Stimulated activated naive B cell treated with anti-CD40 and anti-IgM and Interleukin-4, amounts not matched to agents 10 μg/mL and 1 μg/mL and 100 μg/mL, for 72 hours (primary cell): ENCODE measurements at regions not wholly inside any gene's neighbourhood (a gene's known extent, or its start where the extent isn't known, plus 50 kb on each side); places are given as distances from the start of the nearest gene placed in this dataset.

Source experiments
- ATAC-seq, 2 donors: fragments of 150-1000 bp; cut with Tn5 transposase; replicated peaks; 2 replicates each; pipeline ENCODE4 v1.10.0; 2021; ENCODE audit warnings: moderate library complexity in 1 of 2
- DNase-seq: peaks from one replicate; pipeline ENCODE4 v3.0.0; 2021
- H3K27ac Mint-ChIP-seq: one replicate; pipeline ENCODE4 v1.8.0; 2022; ENCODE audit warnings: mild to moderate bottlenecking, mixed read lengths
- H3K27me3 Mint-ChIP-seq, 2 donors: one replicate each; pipeline ENCODE4 v1.8.0; 2022; ENCODE audit warnings: mixed read lengths in 2 of 2
- H3K36me3 Mint-ChIP-seq, 2 donors: one replicate each; pipeline ENCODE4 v1.8.0; 2022; ENCODE audit warnings: mixed read lengths in 2 of 2, mild to moderate bottlenecking in 1 of 2
- H3K4me1 Mint-ChIP-seq, 2 donors: one replicate each; pipeline ENCODE4 v1.8.0; 2022; ENCODE audit warnings: mixed read lengths in 2 of 2, mild to moderate bottlenecking in 1 of 2
- H3K4me3 Mint-ChIP-seq, 2 donors: one replicate each; pipeline ENCODE4 v1.8.0; 2022; ENCODE audit warnings: mild to moderate bottlenecking in 2 of 2, mixed read lengths in 2 of 2, moderate library complexity in 1 of 2
- H3K9me3 Mint-ChIP-seq, 2 donors: one replicate each; pipeline ENCODE4 v1.8.0; 2022; ENCODE audit warnings: mixed read lengths in 2 of 2, mild to moderate bottlenecking in 1 of 2

DNA sequence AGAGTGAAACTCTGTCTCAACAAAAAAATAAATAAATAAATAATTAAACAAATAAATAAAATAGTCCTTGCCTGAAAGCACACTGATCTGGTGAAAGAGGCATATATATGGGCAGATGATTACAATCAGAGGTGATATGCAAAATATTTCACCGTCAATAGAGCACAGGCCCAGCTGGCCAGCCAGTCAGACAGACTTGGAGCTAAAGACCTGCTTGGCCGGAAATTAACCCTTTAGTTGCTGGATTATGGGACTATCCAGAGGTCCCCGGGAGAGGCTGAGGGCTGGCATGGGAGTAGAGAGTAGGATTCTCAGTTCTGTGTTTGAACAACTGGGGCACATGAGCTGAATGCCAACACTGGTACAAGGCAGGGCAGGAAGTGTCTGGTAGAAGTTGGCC lies 59.1 kb upstream of the CTNNB1 start:
- no peaks in the 10 kb centered on the region for H3K9me3 Mint-ChIP-seq
- DNase-seq (no peak), ATAC-seq (no peak)
- H3K4me3 Mint-ChIP-seq: no peak overlapping the region
- H3K36me3 Mint-ChIP-seq: no peaks in the 10 kb centered on the region
- peaks cover 4% of the 10 kb centered on the region in 2 donors for H3K27me3 Mint-ChIP-seq
- H3K27ac Mint-ChIP-seq: no peak overlapping the region
- peaks cover 10 to 13% of the 10 kb centered on the region in 2 donors for H3K4me1 Mint-ChIP-seq

DNA sequence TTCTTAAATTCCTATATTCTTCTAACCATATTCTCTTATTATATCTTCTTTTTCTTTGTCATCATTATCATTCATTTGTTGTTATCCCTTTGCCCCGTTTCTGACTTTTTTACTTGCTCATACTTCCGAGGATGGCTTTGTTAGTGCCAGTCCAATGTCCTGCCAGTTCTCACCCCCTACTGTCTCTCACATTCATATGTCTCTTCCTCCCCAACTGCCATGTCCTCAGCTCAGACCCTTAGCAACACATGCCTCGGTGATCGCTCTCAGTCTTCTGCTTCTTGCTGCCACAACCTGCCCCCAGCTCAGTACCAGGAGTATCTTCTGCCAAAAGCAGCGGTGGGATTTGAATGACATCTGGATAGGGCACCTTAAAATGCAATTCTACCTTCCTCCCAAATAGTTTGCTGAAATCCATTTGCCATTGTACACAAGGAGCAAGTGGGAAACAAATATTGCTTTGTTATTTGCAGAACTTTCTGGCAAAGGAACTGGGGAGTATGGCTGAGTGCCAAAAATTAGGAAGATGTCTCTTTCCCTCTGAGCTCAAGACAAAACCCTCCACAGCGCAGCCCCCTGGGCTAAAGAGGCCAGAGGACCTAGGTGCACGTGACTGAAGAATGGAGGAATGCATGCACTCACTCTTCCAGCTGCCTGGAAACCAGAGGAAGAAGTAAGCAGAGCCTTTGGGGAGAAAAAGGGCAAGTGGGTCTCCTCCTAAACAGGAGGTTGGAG lies 57.7 kb upstream of the CTNNB1 start:
- peaks cover 4% of the 10 kb centered on the region in 2 donors for H3K27me3 Mint-ChIP-seq
- no peak for ATAC-seq
- DNase-seq: no peak
- H3K4me3 Mint-ChIP-seq: no peak overlapping the region
- H3K36me3 Mint-ChIP-seq: peaks cover under 1 to 1% of the 10 kb centered on the region in 2 donors
- no peak overlapping the region for H3K27ac Mint-ChIP-seq
- peaks cover 7 to 13% of the 10 kb centered on the region in 2 donors for H3K4me1 Mint-ChIP-seq
- peaks cover 6 to 9% of the 10 kb centered on the region in 2 donors for H3K9me3 Mint-ChIP-seq

DNA sequence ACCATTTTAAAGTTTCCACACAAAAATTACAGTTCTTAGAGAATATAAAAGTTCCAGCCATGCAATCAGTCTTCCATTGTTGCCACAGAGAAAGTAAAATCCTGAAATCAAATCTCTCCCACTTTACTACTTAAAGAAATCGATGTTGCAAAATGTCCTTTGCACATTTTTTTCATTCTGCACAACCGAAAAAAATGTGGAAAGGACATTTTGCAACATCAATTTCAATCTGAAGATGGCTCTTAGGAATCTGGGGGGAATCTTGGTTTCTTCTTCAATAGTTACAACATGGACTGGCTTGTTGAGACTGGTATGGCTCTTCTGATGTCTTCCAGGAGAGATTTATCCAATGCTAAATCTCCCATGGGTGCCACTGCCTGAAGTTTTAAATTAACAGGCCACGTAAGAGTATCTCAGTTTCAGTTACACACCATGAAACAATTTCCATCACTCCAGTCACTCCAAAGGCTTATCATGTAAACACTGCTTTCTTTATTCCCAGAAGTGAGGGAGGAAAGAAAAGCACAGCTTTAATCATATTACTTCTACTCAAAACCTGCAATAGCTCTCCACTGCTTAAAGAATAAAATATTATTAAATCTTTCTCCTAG lies 55.8 kb upstream of the CTNNB1 start:
- H3K27me3 Mint-ChIP-seq: peaks cover 4% of the 10 kb centered on the region in 2 donors
- ATAC-seq (no peak), DNase-seq (no peak)
- no peak overlapping the region for H3K4me3 Mint-ChIP-seq
- peaks cover 1 to 4% of the 10 kb centered on the region in 2 donors for H3K36me3 Mint-ChIP-seq
- H3K27ac Mint-ChIP-seq: no peak overlapping the region
- peaks cover under 1 to 2% of the 10 kb centered on the region in 2 donors for H3K4me1 Mint-ChIP-seq
- H3K9me3 Mint-ChIP-seq: peaks cover 11 to 12% of the 10 kb centered on the region in 2 donors

DNA sequence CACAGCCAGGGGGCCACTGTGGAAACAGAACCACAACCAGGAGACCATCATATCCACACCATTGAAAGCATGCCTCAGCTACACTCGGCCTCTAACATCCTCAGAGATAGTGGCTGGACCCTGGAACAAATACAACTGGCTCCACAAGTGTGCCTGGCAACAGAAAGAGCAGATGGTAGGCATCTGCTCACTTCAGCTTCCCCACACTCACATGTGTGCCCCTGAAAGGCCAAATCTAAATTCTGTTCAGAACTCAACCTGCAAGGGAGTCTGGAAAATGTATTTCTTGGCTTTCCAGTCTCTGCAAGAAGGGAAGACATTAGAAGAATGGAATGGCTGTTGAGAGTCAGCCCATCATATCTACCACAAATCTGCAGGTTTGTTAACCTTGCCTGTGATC lies 54.7 kb upstream of the CTNNB1 start:
- ATAC-seq: no peak

DNA sequence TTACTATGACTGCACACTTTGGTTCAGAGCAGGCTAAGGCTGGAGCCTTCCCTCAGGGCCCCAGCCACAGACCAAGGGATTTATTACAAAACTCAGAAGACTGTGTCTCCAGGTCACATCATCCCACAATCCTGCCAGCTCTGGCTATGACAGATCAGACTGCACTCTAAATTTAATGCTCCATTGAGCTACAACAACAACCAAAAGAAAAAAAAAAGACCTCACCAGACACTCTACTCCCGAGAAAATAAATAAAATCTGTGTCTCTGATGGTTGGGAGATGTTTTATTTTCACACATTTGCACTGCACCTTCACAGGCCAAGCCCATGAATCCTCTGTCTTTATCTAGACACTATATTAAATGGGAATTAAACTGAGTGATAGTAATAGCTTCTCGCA lies 50.8 kb upstream of the CTNNB1 start:
- no peak overlapping the region for H3K27ac Mint-ChIP-seq
- ATAC-seq (no peak), DNase-seq (no peak)
- no peaks in the 10 kb centered on the region for H3K27me3 Mint-ChIP-seq
- H3K4me3 Mint-ChIP-seq: no peak overlapping the region
- H3K4me1 Mint-ChIP-seq: no peaks in the 10 kb centered on the region
- peaks cover 1 to 4% of the 10 kb centered on the region in 2 donors for H3K36me3 Mint-ChIP-seq
- H3K9me3 Mint-ChIP-seq: peaks cover 11 to 12% of the 10 kb centered on the region in 2 donors

More for the DNA sequence above, 54.7 kb upstream of the CTNNB1 start:
- no peaks in the 10 kb centered on the region for H3K4me1 Mint-ChIP-seq
- no peak for DNase-seq
- H3K27me3 Mint-ChIP-seq: peaks cover 4% of the 10 kb centered on the region in 2 donors
- no peak overlapping the region for H3K27ac Mint-ChIP-seq
- H3K4me3 Mint-ChIP-seq: no peak overlapping the region
- peaks cover 1 to 4% of the 10 kb centered on the region in 2 donors for H3K36me3 Mint-ChIP-seq
- H3K9me3 Mint-ChIP-seq: peaks cover 11 to 12% of the 10 kb centered on the region in 2 donors

DNA sequence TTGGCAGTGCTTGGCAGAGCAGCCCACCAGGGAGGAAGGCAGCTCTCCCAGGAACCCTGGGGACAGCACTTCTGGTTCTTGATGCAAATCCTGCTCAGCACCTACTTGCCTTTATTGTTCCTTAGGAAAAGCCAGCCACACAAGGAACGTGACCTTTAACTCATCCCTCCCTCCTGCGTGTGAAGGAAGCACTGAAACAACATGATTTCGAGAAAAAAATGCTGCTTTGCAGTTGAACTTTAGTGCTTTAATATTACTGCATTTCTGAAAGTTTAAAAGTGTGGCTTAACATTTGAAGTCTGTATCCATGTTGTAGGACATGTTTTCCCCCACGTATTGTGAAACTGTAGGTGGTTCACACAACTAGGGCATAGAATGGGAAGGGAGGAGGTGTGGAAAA lies 50.4 kb upstream of the CTNNB1 start:
- H3K9me3 Mint-ChIP-seq: peaks cover 11 to 12% of the 10 kb centered on the region in 2 donors

More for the DNA sequence above, 50.4 kb upstream of the CTNNB1 start:
- DNase-seq (no peak), ATAC-seq (no peak)
- H3K4me1 Mint-ChIP-seq: no peaks in the 10 kb centered on the region
- H3K36me3 Mint-ChIP-seq: peaks cover 1 to 4% of the 10 kb centered on the region in 2 donors
- H3K4me3 Mint-ChIP-seq: no peak overlapping the region
- H3K27me3 Mint-ChIP-seq: no peaks in the 10 kb centered on the region
- no peak overlapping the region for H3K27ac Mint-ChIP-seq
